H1 (cell line): ENCODE measurements at regions not wholly inside any gene's neighbourhood (a gene's known extent, or its start where the extent isn't known, plus 50 kb on each side); places are given as distances from the start of the nearest gene placed in this dataset.

ENCODE experiments used
- BRCA1 ChIP-seq: IDR thresholded peaks from 2 replicates; pipeline ENCODE4 v1.6.1; 2012; ENCODE audit warnings: low read depth, low read length, improper control_type of control experiment
- CHD2 ChIP-seq: IDR thresholded peaks from 2 replicates; pipeline ENCODE4 v1.6.1; 2012; ENCODE audit warnings: low read length, improper control_type of control experiment
- EZH2 ChIP-seq: fragments of 200-600 bp; sonication (generic); IDR thresholded peaks from 2 replicates; pipeline ENCODE4 v1.7.1; 2012; ENCODE audit warnings: low read depth, mild to moderate bottlenecking, moderate library complexity, low read length, inconsistent platforms; ENCODE audit not compliant: severe bottlenecking
- JUND ChIP-seq: IDR thresholded peaks from 2 replicates; pipeline ENCODE4 v1.6.1; 2011; ENCODE audit warnings: mild to moderate bottlenecking, improper control_type of control experiment, low read length
- KDM5A ChIP-seq: fragments of 200-600 bp; IDR thresholded peaks from 2 replicates; pipeline ENCODE4 v1.7.1; 2012; ENCODE audit warnings: mild to moderate bottlenecking, low read length, inconsistent platforms, mixed read lengths
- MAFK ChIP-seq: IDR thresholded peaks from 2 replicates; pipeline ENCODE4 v1.6.1; 2012; ENCODE audit warnings: low read depth, mild to moderate bottlenecking, improper control_type of control experiment, low read length
- NRF1 ChIP-seq: IDR thresholded peaks from 2 replicates; pipeline ENCODE4 v1.6.1; 2011; ENCODE audit warnings: mild to moderate bottlenecking, low read depth, low read length, improper control_type of control experiment
- RAD21 ChIP-seq, 2 experiments: IDR thresholded peaks in 1 of 2; conservative IDR thresholded peaks in 1 of 2; 2 replicates each; pipeline ENCODE4 v1.6.1; 2011; ENCODE audit warnings: low read depth in 2 of 2, low read length in 2 of 2, improper control_type of control experiment in 1 of 2, inconsistent platforms in 1 of 2, mild to moderate bottlenecking in 1 of 2, moderate library complexity in 1 of 2
- SP4 ChIP-seq: IDR thresholded peaks from 2 replicates; pipeline ENCODE4 v1.6.1; 2012; ENCODE audit warnings: low read length, inconsistent platforms
- TAF1 ChIP-seq: IDR thresholded peaks from 2 replicates; pipeline ENCODE4 v1.6.1; 2011; ENCODE audit warnings: mild to moderate bottlenecking, low read depth, low read length
- TF ChIP-seq, protein P1 (sequence below): fragments of 300-600 bp; sonication (generic); IDR thresholded peaks from 2 replicates; pipeline ENCODE4 v1.7.1; 2012; ENCODE audit warnings: low read length, moderate library complexity, mild to moderate bottlenecking, inconsistent platforms; ENCODE audit not compliant: insufficient replicate concordance
- TF ChIP-seq, protein P2 (sequence below): IDR thresholded peaks from 2 replicates; pipeline ENCODE4 v1.6.1; 2011; ENCODE audit warnings: low read depth, mild to moderate bottlenecking, low read length; ENCODE audit not compliant: insufficient read depth

DNA sequence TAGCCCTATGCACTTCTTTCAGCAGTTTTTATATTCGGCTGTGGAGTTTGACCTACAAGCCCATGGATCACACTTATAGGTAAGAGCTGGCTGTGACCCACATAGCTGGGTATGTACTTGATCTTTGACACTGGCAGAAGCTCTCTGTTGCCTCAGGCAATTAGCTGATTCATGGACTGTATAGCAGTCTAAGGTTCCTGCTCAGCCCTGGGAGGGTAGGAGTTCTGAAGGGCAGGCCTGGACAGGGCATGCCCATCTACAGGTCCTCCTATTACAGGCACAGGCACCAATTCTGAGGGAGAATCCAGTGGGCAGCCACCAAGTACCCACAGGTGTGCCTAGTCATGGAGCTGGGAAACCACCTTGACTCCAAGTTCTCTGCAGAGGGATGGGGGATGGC lies 301.8 kb upstream of the GALNT5 start (continued):
- TF ChIP-seq, protein P1, sequence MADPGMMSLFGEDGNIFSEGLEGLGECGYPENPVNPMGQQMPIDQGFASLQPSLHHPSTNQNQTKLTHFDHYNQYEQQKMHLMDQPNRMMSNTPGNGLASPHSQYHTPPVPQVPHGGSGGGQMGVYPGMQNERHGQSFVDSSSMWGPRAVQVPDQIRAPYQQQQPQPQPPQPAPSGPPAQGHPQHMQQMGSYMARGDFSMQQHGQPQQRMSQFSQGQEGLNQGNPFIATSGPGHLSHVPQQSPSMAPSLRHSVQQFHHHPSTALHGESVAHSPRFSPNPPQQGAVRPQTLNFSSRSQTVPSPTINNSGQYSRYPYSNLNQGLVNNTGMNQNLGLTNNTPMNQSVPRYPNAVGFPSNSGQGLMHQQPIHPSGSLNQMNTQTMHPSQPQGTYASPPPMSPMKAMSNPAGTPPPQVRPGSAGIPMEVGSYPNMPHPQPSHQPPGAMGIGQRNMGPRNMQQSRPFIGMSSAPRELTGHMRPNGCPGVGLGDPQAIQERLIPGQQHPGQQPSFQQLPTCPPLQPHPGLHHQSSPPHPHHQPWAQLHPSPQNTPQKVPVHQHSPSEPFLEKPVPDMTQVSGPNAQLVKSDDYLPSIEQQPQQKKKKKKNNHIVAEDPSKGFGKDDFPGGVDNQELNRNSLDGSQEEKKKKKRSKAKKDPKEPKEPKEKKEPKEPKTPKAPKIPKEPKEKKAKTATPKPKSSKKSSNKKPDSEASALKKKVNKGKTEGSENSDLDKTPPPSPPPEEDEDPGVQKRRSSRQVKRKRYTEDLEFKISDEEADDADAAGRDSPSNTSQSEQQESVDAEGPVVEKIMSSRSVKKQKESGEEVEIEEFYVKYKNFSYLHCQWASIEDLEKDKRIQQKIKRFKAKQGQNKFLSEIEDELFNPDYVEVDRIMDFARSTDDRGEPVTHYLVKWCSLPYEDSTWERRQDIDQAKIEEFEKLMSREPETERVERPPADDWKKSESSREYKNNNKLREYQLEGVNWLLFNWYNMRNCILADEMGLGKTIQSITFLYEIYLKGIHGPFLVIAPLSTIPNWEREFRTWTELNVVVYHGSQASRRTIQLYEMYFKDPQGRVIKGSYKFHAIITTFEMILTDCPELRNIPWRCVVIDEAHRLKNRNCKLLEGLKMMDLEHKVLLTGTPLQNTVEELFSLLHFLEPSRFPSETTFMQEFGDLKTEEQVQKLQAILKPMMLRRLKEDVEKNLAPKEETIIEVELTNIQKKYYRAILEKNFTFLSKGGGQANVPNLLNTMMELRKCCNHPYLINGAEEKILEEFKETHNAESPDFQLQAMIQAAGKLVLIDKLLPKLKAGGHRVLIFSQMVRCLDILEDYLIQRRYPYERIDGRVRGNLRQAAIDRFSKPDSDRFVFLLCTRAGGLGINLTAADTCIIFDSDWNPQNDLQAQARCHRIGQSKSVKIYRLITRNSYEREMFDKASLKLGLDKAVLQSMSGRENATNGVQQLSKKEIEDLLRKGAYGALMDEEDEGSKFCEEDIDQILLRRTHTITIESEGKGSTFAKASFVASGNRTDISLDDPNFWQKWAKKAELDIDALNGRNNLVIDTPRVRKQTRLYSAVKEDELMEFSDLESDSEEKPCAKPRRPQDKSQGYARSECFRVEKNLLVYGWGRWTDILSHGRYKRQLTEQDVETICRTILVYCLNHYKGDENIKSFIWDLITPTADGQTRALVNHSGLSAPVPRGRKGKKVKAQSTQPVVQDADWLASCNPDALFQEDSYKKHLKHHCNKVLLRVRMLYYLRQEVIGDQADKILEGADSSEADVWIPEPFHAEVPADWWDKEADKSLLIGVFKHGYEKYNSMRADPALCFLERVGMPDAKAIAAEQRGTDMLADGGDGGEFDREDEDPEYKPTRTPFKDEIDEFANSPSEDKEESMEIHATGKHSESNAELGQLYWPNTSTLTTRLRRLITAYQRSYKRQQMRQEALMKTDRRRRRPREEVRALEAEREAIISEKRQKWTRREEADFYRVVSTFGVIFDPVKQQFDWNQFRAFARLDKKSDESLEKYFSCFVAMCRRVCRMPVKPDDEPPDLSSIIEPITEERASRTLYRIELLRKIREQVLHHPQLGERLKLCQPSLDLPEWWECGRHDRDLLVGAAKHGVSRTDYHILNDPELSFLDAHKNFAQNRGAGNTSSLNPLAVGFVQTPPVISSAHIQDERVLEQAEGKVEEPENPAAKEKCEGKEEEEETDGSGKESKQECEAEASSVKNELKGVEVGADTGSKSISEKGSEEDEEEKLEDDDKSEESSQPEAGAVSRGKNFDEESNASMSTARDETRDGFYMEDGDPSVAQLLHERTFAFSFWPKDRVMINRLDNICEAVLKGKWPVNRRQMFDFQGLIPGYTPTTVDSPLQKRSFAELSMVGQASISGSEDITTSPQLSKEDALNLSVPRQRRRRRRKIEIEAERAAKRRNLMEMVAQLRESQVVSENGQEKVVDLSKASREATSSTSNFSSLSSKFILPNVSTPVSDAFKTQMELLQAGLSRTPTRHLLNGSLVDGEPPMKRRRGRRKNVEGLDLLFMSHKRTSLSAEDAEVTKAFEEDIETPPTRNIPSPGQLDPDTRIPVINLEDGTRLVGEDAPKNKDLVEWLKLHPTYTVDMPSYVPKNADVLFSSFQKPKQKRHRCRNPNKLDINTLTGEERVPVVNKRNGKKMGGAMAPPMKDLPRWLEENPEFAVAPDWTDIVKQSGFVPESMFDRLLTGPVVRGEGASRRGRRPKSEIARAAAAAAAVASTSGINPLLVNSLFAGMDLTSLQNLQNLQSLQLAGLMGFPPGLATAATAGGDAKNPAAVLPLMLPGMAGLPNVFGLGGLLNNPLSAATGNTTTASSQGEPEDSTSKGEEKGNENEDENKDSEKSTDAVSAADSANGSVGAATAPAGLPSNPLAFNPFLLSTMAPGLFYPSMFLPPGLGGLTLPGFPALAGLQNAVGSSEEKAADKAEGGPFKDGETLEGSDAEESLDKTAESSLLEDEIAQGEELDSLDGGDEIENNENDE, result no peak
- no peak for TF ChIP-seq NRF1
- TF ChIP-seq SP4, result no peak
- TF ChIP-seq CHD2, result no peak
- no peak for TF ChIP-seq TAF1
- TF ChIP-seq EZH2, result no peak
- TF ChIP-seq KDM5A, result no peak
- TF ChIP-seq RAD21 (IDR thresholded peaks at IDR 0.05 in 1 of 2, conservative IDR thresholded peaks at IDR 0.05 in 1 of 2; ENCODE audit: low read depth in 2 of 2, low read length in 2 of 2), result no peak
- TF ChIP-seq MAFK, result no peak
- no peak for TF ChIP-seq JUND
- TF ChIP-seq BRCA1, result no peak
- TF ChIP-seq, protein P2, sequence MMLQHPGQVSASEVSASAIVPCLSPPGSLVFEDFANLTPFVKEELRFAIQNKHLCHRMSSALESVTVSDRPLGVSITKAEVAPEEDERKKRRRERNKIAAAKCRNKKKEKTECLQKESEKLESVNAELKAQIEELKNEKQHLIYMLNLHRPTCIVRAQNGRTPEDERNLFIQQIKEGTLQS, result no peak
